VCaP (cell line): ENCODE measurements at regions not wholly inside any gene's neighbourhood (a gene's known extent, or its start where the extent isn't known, plus 50 kb on each side); places are given as distances from the start of the nearest gene placed in this dataset.

Experiments used
- H3K27ac ChIP-seq: fragments of 450-650 bp; 2 replicates; pipeline ENCODE4 v1.5.1; 2017
- TF ChIP-seq, protein P1 (sequence below): fragments of 450-650 bp; conservative IDR thresholded peaks from 2 replicates; pipeline ENCODE4 v1.5.1; 2017; ENCODE audit warnings: mild to moderate bottlenecking, moderate library complexity

- peak overlapping the region; percentile 80 for H3K27ac ChIP-seq
- TF ChIP-seq, protein P1, sequence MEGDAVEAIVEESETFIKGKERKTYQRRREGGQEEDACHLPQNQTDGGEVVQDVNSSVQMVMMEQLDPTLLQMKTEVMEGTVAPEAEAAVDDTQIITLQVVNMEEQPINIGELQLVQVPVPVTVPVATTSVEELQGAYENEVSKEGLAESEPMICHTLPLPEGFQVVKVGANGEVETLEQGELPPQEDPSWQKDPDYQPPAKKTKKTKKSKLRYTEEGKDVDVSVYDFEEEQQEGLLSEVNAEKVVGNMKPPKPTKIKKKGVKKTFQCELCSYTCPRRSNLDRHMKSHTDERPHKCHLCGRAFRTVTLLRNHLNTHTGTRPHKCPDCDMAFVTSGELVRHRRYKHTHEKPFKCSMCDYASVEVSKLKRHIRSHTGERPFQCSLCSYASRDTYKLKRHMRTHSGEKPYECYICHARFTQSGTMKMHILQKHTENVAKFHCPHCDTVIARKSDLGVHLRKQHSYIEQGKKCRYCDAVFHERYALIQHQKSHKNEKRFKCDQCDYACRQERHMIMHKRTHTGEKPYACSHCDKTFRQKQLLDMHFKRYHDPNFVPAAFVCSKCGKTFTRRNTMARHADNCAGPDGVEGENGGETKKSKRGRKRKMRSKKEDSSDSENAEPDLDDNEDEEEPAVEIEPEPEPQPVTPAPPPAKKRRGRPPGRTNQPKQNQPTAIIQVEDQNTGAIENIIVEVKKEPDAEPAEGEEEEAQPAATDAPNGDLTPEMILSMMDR = no peak
Measured at GRCh38 chr14:28875934-28876571, 109.5 kb downstream of the FOXG1 start.

DNA sequence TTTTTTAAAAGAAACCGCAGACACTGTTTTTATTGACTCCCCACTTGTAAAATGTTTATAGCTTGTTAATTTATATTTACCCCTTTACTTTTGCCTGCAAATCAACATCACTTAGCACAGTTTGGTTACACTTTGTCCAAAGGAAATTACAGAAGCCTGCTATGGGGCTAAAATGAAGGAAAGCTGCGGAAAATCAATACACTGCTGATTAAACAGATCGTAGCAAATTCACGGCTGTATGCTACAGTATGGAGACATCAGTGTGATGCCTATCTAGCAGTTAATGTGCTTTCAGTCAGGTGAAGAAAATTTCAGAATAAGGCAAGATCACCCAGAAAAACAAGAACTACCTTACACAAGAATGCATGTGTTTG is 110.0 kb downstream of the FOXG1 start:
- TF ChIP-seq, protein P1 = no peak
- peak overlapping the region; percentile 80 for H3K27ac ChIP-seq

- no peak overlapping the region; the same call in 1 of the 2 replicates for H3K27ac ChIP-seq
- TF ChIP-seq, protein P1 = no peak
Measured at GRCh38 chr14:28877923-28878322, 111.3 kb downstream of the FOXG1 start.

GRCh38 chr14:28879573-28879996 is 113.0 kb downstream of the FOXG1 start:
- TF ChIP-seq, protein P1 = no peak
- H3K27ac ChIP-seq = no peak overlapping the region

DNA sequence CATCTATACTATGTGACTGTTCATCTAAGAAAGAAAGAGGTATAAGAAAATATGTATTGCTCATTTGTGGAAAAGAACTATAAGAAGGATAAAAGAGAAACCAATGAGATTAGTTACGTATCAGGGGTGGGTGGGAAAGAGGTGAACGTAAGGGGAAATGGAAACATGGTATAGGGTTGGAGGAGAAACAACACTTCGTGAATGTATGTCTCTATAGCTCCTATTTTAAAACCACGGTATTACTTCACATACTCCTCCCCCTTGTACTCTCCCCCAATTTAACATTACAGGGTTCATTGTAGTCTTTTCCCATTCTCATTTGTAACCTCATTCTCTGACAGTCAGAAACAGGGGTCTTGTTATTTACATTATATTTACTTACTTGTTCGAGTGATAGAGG is 120.4 kb downstream of the FOXG1 start:
- no peak overlapping the region for H3K27ac ChIP-seq
- TF ChIP-seq, protein P1 = no peak

GRCh38 chr14:28895389-28895788 is 128.8 kb downstream of the FOXG1 start:
- TF ChIP-seq, protein P1 = no peak
- H3K27ac ChIP-seq = no peak overlapping the region

DNA sequence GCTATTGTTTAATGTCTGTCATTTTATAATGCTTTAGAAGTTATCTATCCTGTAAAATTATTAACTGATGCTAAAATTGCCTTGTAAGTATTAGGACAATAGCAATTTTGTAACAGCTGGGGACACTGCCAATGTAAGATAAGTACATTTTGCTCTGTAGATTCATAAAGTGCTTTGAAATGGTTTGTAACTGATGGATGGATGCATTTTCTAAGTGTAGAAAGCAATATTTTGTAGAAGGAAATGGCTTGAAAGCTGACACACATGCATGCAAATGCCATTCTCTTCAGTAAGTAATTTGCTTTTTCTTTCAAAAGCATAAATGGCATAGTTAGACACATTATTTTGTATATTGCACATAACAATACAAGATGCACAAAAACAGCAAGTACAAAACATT is 129.8 kb downstream of the FOXG1 start:
- TF ChIP-seq, protein P1 = no peak
- no peak overlapping the region for H3K27ac ChIP-seq
